Astrocyte of the spinal cord (primary cell): ENCODE measurements at regions not wholly inside any gene's neighbourhood (a gene's known extent, or its start where the extent isn't known, plus 50 kb on each side); places are given as distances from the start of the nearest gene placed in this dataset.

ENCODE experiments used
- DNase-seq: peaks from one replicate; pipeline ENCODE4 v3.0.0; 2011; ENCODE audit warnings: low read depth, low spot score
- H3K4me3 ChIP-seq: 2 replicates; pipeline ENCODE4 v1.5.1; 2011; ENCODE audit warnings: low read depth, mild to moderate bottlenecking, low read length, moderate library complexity
- in situ Hi-C: cut with HindIII; loops from 2 replicates; pipeline ENCODE4 v1.10.0; 2017; ENCODE audit warnings: low sequenced_read_pairs
- TF ChIP-seq, protein P1 (sequence below): IDR thresholded peaks from 2 replicates; pipeline ENCODE4 v1.5.1; 2012; ENCODE audit warnings: low read depth, mild to moderate bottlenecking, low read length, inconsistent platforms

DNA sequence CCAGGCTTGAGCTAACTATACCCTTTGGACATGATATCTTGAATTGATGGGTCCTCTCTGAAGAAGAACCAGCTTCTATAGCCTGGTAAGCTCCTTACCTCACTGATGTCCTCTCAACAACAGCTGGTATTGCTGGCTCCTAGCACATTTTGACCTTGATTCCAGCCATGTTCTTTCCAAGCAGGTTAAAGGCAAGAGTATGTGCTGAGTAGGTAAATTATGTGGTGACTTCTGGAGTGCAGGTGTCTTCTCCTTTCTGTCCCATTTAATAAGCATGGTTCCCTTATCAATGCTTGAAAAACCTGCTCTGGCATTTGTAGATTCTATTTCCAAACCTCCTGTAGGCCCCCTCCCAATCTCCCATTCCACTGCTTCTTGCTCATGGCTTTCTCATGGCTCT lies 300.1 kb downstream of the UTP18 start:
- H3K4me3 ChIP-seq, result no peak overlapping the region
- no peak for DNase-seq
- in situ Hi-C loops, result no loop called here
- TF ChIP-seq, protein P1, sequence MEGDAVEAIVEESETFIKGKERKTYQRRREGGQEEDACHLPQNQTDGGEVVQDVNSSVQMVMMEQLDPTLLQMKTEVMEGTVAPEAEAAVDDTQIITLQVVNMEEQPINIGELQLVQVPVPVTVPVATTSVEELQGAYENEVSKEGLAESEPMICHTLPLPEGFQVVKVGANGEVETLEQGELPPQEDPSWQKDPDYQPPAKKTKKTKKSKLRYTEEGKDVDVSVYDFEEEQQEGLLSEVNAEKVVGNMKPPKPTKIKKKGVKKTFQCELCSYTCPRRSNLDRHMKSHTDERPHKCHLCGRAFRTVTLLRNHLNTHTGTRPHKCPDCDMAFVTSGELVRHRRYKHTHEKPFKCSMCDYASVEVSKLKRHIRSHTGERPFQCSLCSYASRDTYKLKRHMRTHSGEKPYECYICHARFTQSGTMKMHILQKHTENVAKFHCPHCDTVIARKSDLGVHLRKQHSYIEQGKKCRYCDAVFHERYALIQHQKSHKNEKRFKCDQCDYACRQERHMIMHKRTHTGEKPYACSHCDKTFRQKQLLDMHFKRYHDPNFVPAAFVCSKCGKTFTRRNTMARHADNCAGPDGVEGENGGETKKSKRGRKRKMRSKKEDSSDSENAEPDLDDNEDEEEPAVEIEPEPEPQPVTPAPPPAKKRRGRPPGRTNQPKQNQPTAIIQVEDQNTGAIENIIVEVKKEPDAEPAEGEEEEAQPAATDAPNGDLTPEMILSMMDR, result no peak

DNA sequence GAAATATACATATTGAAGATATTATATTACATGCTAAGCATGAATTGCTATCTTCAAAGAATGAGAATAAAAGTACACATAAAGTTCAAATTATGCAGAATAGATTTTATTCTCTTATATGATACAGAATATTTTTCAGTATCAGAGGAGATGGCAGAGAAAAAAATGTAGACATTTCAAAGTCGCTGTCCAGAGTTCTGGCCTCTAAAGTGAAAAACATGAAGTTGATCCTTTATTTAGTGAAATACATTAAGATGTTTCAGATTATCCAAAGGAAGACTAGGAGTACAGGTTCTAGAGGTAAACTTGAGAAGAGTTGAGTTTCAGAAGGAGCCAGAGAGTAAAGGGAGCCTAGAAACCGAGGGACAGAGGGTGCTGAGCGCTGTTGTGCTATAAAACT lies 303.6 kb downstream of the UTP18 start:
- in situ Hi-C loops, result no loop called here
- TF ChIP-seq, protein P1, result no peak
- no peak for DNase-seq
- H3K4me3 ChIP-seq, result no peak overlapping the region

DNA sequence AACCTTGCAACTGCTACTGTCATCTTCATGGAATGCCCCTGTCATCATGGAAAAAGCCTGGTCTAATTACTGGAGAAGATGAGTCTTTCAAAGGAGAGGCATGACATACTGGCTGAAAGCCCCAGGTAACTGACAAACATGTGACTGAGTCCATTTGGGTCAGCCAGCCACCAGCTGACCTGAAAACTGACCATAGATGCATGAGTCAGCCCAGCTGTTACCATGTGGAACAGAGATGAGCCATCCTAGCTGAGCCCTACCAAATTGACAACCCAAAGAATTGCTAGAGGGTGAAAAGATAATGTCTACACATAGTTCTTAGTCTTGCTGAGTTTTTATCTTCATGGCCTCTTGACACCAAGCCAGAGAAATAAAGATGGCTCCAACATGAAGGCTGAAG lies 311.8 kb downstream of the UTP18 start:
- in situ Hi-C loops, result no loop called here
- no peak overlapping the region for H3K4me3 ChIP-seq
- TF ChIP-seq, protein P1, result no peak
- DNase-seq, result no peak
